Inferior parietal cortex (tissue), 1 donor: ENCODE measurements at regions not wholly inside any gene's neighbourhood (a gene's known extent, or its start where the extent isn't known, plus 50 kb on each side); places are given as distances from the start of the nearest gene placed in this dataset.

Source experiments
- DNase-seq: peaks from one replicate; pipeline ENCODE4 v3.0.0-alpha.2; 2016; ENCODE audit errors: extremely low spot score

- DNase-seq: no peak
Measured at GRCh38 chr14:61132336-61132735, 148.8 kb downstream of the TMEM30B start.

- no peak for DNase-seq
Measured at GRCh38 chr14:61130512-61131260, 149.6 kb downstream of the SLC38A6 start.

GRCh38 chr14:61129168-61129745 is 148.2 kb downstream of the SLC38A6 start:
- DNase-seq: no peak

GRCh38 chr14:61128382-61129167 is 147.5 kb downstream of the SLC38A6 start:
- DNase-seq: no peak

- DNase-seq: no peak
Measured at GRCh38 chr14:61126603-61127498, 145.8 kb downstream of the SLC38A6 start.

GRCh38 chr14:61125867-61126572 is 145.0 kb downstream of the SLC38A6 start:
- DNase-seq: no peak

- DNase-seq: no peak
Measured at GRCh38 chr14:61125041-61125866, 144.2 kb downstream of the SLC38A6 start.

- no peak for DNase-seq
Measured at GRCh38 chr14:61122862-61123261, 141.8 kb downstream of the SLC38A6 start.

- DNase-seq: no peak
Measured at GRCh38 chr14:61121355-61121787, 140.3 kb downstream of the SLC38A6 start.

- DNase-seq: no peak
Measured at GRCh38 chr14:61120576-61120975, 139.5 kb downstream of the SLC38A6 start.

- no peak for DNase-seq
Measured at GRCh38 chr14:61119006-61119405, 138.0 kb downstream of the SLC38A6 start.

GRCh38 chr14:61116369-61116768 is 135.3 kb downstream of the SLC38A6 start:
- DNase-seq: no peak

- no peak for DNase-seq
Measured at GRCh38 chr14:61113561-61114225, 132.6 kb downstream of the SLC38A6 start.

- no peak for DNase-seq
Measured at GRCh38 chr14:61112506-61112905, 131.5 kb downstream of the SLC38A6 start.

GRCh38 chr14:61111731-61112130 is 130.7 kb downstream of the SLC38A6 start:
- DNase-seq: no peak

- no peak for DNase-seq
Measured at GRCh38 chr14:61111209-61111665, 130.2 kb downstream of the SLC38A6 start.

- no peak for DNase-seq
Measured at GRCh38 chr14:61110316-61111082, 129.5 kb downstream of the SLC38A6 start.

- no peak for DNase-seq
Measured at GRCh38 chr14:61109288-61109687, 128.2 kb downstream of the SLC38A6 start.
